Neural cell (in vitro differentiated cells): ENCODE measurements at regions not wholly inside any gene's neighbourhood (a gene's known extent, or its start where the extent isn't known, plus 50 kb on each side); places are given as distances from the start of the nearest gene placed in this dataset.

ENCODE experiments used
- H2AFZ ChIP-seq: fragments of 200-600, 300-800 bp; sonication (generic), shearing (Covaris generic); 2 replicates; pipeline ENCODE4 v1.6.0; 2014; ENCODE audit warnings: low read depth, mild to moderate bottlenecking, antibody characterized with exemption, low read length, moderate library complexity
- H3F3A ChIP-seq: fragments of 200-600 bp; shearing (Covaris generic); 2 replicates; pipeline ENCODE4 v1.6.1; 2016; ENCODE audit warnings: mild to moderate bottlenecking, moderate library complexity, mixed read lengths, antibody characterized with exemption, low read length; ENCODE audit not compliant: insufficient read depth, poor library complexity, severe bottlenecking
- H3K27ac ChIP-seq: fragments of 200-600, 300-800 bp; sonication (generic), shearing (Covaris generic); 2 replicates; pipeline ENCODE4 v1.5.1; 2014; ENCODE audit warnings: mild to moderate bottlenecking, low read length, moderate library complexity
- H3K27me3 ChIP-seq: fragments of 300-800, 200-600 bp; sonication (generic), shearing (Covaris generic); 2 replicates; pipeline ENCODE4 v1.6.0; 2014; ENCODE audit warnings: mild to moderate bottlenecking, low read depth, low read length, moderate library complexity; ENCODE audit not compliant: insufficient read depth
- H3K36me3 ChIP-seq: fragments of 300-800, 200-600 bp; sonication (generic), shearing (Covaris generic); 2 replicates; pipeline ENCODE4 v1.5.1; 2014; ENCODE audit warnings: mild to moderate bottlenecking, antibody characterized with exemption, low read length, moderate library complexity; ENCODE audit not compliant: insufficient read depth
- H3K4me2 ChIP-seq: fragments of 300-800, 200-600 bp; sonication (generic), shearing (Covaris generic); 2 replicates; pipeline ENCODE4 v1.6.0; 2014; ENCODE audit warnings: mild to moderate bottlenecking, low read length
- H3K4me3 ChIP-seq: fragments of 300-800, 200-600 bp; sonication (generic), shearing (Covaris generic); 2 replicates; pipeline ENCODE4 v1.5.1; 2014; ENCODE audit warnings: mild to moderate bottlenecking, low read length, moderate library complexity
- H3K79me2 ChIP-seq: fragments of 200-600 bp; shearing (Covaris generic); replicated peaks from 2 replicates; pipeline ENCODE4 v1.6.0; 2014; ENCODE audit warnings: mild to moderate bottlenecking, low read length, moderate library complexity; ENCODE audit not compliant: insufficient read depth
- H3K9ac ChIP-seq: fragments of 300-800, 200-600 bp; sonication (generic), shearing (Covaris generic); 2 replicates; pipeline ENCODE4 v1.6.1; 2016; ENCODE audit warnings: mild to moderate bottlenecking, low read length, mixed read lengths
- H3K9me2 ChIP-seq: fragments of 200-600 bp; shearing (Covaris generic); 2 replicates; pipeline ENCODE4 v1.6.1; 2016; ENCODE audit warnings: mild to moderate bottlenecking, low read length, mixed read lengths; ENCODE audit not compliant: insufficient read depth
- H3K9me3 ChIP-seq: fragments of 200-600, 300-800 bp; sonication (generic), shearing (Covaris generic); 2 replicates; pipeline ENCODE4 v1.6.1; 2016; ENCODE audit warnings: mild to moderate bottlenecking, mixed run types, low read length, moderate library complexity, mixed read lengths
- H4K20me1 ChIP-seq: fragments of 200-600 bp; shearing (Covaris generic); 2 replicates; pipeline ENCODE4 v1.6.1; 2016; ENCODE audit warnings: mild to moderate bottlenecking, mixed run types; ENCODE audit not compliant: insufficient read depth
- CTCF ChIP-seq: fragments of 450-650 bp; IDR thresholded peaks from 2 replicates; pipeline ENCODE4 v1.5.1; 2014; ENCODE audit warnings: antibody characterized with exemption, mild to moderate bottlenecking, moderate library complexity; ENCODE audit not compliant: poor library complexity, severe bottlenecking
- EP300 ChIP-seq: fragments of 450-650 bp; conservative IDR thresholded peaks from 2 replicates; pipeline ENCODE4 v1.6.1; 2014; ENCODE audit warnings: antibody characterized with exemption, mild to moderate bottlenecking, moderate library complexity; ENCODE audit not compliant: poor library complexity, severe bottlenecking
- EZH2 ChIP-seq: fragments of 200-600, 300-800 bp; shearing (Covaris generic), sonication (generic); IDR thresholded peaks from 2 replicates; pipeline ENCODE4 v1.6.1; 2014; ENCODE audit warnings: antibody characterized with exemption, low read length, borderline replicate concordance, mild to moderate bottlenecking; ENCODE audit not compliant: insufficient read depth, poor library complexity, severe bottlenecking
- MXI1 ChIP-seq: fragments of 450-650 bp; conservative IDR thresholded peaks from 2 replicates; pipeline ENCODE4 v1.6.1; 2014; ENCODE audit warnings: antibody characterized with exemption, mild to moderate bottlenecking; ENCODE audit not compliant: poor library complexity, severe bottlenecking
- POLR2AphosphoS5 ChIP-seq: IDR thresholded peaks from 2 replicates; pipeline ENCODE4 v1.6.1; 2012
- RAD21 ChIP-seq: fragments of 450-650 bp; conservative IDR thresholded peaks from 2 replicates; pipeline ENCODE4 v1.6.1; 2014; ENCODE audit warnings: antibody characterized with exemption, mild to moderate bottlenecking, moderate library complexity
- REST ChIP-seq: IDR thresholded peaks from 2 replicates; pipeline ENCODE4 v1.6.1; 2012; ENCODE audit warnings: borderline replicate concordance
- SMC3 ChIP-seq: fragments of 450-650 bp; conservative IDR thresholded peaks from 2 replicates; pipeline ENCODE4 v1.6.1; 2014; ENCODE audit warnings: antibody characterized with exemption, mild to moderate bottlenecking, moderate library complexity; ENCODE audit not compliant: poor library complexity
- TAF1 ChIP-seq: IDR thresholded peaks from 2 replicates; pipeline ENCODE4 v1.6.1; 2012; ENCODE audit warnings: low read depth

- Histone ChIP-seq H3K36me3 (no peaks in the 10 kb centered on the region), H2AFZ (no peak overlapping the region), H3K27ac (no peak overlapping the region), H3K27me3 (no peaks in the 10 kb centered on the region), H3F3A (no peaks in the 10 kb centered on the region), H3K4me3 (no peak overlapping the region), H3K9me3 (no peaks in the 10 kb centered on the region), H4K20me1 (no peaks in the 10 kb centered on the region), H3K79me2 (no peaks in the 10 kb centered on the region), H3K4me2 (no peak overlapping the region), H3K9me2 (no peaks in the 10 kb centered on the region), H3K9ac (no peak overlapping the region)
- TF ChIP-seq MXI1: no peak
- no peak for TF ChIP-seq EZH2
- no peak for TF ChIP-seq POLR2AphosphoS5
- TF ChIP-seq CTCF: no peak
- TF ChIP-seq TAF1: no peak
- no peak for TF ChIP-seq REST
- no peak for TF ChIP-seq SMC3
- no peak for TF ChIP-seq RAD21
- TF ChIP-seq EP300: no peak
Observed at GRCh38 chr6:15752820-15753219, 90.0 kb upstream of the DTNBP1 start.

- Histone ChIP-seq H3K9ac (no peak overlapping the region), H3K27ac (no peak overlapping the region), H3K4me2 (no peak overlapping the region), H3K9me2 (no peaks in the 10 kb centered on the region), H3K9me3 (no peaks in the 10 kb centered on the region), H3K4me3 (no peak overlapping the region), H3K79me2 (no peaks in the 10 kb centered on the region), H2AFZ (no peak overlapping the region), H3K27me3 (no peaks in the 10 kb centered on the region), H3F3A (no peaks in the 10 kb centered on the region), H4K20me1 (no peaks in the 10 kb centered on the region), H3K36me3 (no peaks in the 10 kb centered on the region)
- TF ChIP-seq EP300: no peak
- no peak for TF ChIP-seq SMC3
- no peak for TF ChIP-seq RAD21
- TF ChIP-seq REST: no peak
- TF ChIP-seq CTCF: no peak
- TF ChIP-seq MXI1: no peak
- no peak for TF ChIP-seq EZH2
- no peak for TF ChIP-seq TAF1
- TF ChIP-seq POLR2AphosphoS5: no peak
Observed at GRCh38 chr6:15751721-15752350, 89.0 kb upstream of the DTNBP1 start.
